Esophagus (tissue), 2 donors: ENCODE measurements at regions not wholly inside any gene's neighbourhood (a gene's known extent, or its start where the extent isn't known, plus 50 kb on each side); places are given as distances from the start of the nearest gene placed in this dataset.

Experiments used
- H3K27ac ChIP-seq, 2 donors: one replicate each; pipeline ENCODE4 v1.5.1; 2013; ENCODE audit warnings: low read depth in 2 of 2, mild to moderate bottlenecking in 2 of 2, inconsistent platforms in 1 of 2, low read length in 1 of 2, moderate library complexity in 1 of 2
- H3K27me3 ChIP-seq, 2 donors: one replicate each; pipeline ENCODE4 v1.6.1; 2013; ENCODE audit warnings: low read length in 2 of 2, control low read depth in 1 of 2, mild to moderate bottlenecking in 1 of 2; ENCODE audit not compliant: insufficient read depth in 2 of 2, control insufficient read depth in 1 of 2
- H3K36me3 ChIP-seq, 2 donors: one replicate each; pipeline ENCODE4 v1.6.1; 2013; ENCODE audit warnings: low read length in 1 of 2; ENCODE audit not compliant: control insufficient read depth in 2 of 2, insufficient read depth in 2 of 2
- H3K4me1 ChIP-seq, 2 donors: one replicate each; pipeline ENCODE4 v1.6.1; 2013; ENCODE audit warnings: low read length in 1 of 2; ENCODE audit not compliant: control insufficient read depth in 2 of 2, insufficient read depth in 2 of 2
- H3K4me3 ChIP-seq, 2 donors: one replicate each; pipeline ENCODE4 v1.5.1; 2013; ENCODE audit warnings: low read length in 2 of 2, mild to moderate bottlenecking in 2 of 2, low read depth in 1 of 2, moderate library complexity in 1 of 2
- H3K9me3 ChIP-seq, 2 donors: one replicate each; pipeline ENCODE4 v1.6.1; 2013; ENCODE audit warnings: mild to moderate bottlenecking in 2 of 2, low read depth in 1 of 2, low read length in 1 of 2, moderate library complexity in 1 of 2; ENCODE audit not compliant: control insufficient read depth in 2 of 2, insufficient read depth in 1 of 2
- WGBS, 2 donors: extraction: QIAGEN DNeasy Blood & Tissue Kit; methylation state at CpG; one replicate each; pipeline ENCODE4 v1.1.7; 2013; 5-methylcytosine and 5-hydroxymethylcytosine counted together
- donor health status: healthy with polysubstance abuse.
- donor health status: Bipolar disorder and iron deficiency.

DNA sequence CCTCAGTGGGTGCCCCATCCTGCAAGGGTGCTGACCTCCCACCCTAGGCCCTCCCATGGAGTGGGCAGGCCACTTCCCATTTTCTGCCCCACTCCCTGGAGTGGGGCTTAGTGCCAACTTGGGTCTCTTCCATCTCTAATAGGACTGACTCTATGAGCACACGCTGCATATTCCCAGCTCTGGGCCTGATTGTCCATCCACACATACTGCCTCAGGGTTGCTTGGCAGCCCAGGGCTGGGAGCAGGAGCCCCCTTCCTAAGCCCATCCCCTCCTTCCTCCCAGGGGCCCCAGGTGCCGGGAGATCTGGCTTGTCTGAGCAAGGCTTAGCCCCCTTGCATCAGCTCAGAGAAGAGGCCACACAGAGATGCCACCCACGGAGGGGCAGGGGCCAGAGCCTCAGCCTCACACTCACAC, 55.1 kb downstream of the PJA1 start:
- H3K9me3 ChIP-seq = no peaks in the 10 kb centered on the region
- no peaks in the 10 kb centered on the region for H3K36me3 ChIP-seq
- H3K4me3 ChIP-seq = no peak overlapping the region
- no peaks in the 10 kb centered on the region for H3K27me3 ChIP-seq
- WGBS, 2 donors = 38 to 53% methylated on average over 3 of the region's 3 CpGs
- H3K4me1 ChIP-seq = no peaks in the 10 kb centered on the region
- no peak overlapping the region for H3K27ac ChIP-seq

DNA sequence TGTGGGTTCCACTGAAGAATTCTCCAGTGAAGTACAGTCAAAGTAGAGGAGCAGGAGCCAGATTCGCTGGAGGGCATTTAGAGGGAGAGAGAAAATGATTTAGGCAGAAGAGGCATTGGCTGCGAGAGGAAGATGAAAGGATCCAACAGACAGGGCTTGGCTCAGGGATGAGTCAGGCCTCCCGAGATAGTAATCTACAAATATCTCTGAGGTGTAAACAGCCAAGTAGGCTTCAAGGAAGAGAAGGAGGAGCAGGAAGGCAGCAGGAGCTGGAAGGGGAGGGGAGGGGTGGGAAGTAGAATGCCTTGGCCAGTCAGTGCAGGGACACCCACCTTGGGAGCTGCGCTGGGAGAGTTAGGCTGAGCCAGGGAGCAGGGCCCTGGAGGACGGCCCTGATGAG, 55.5 kb downstream of the PJA1 start:
- no peaks in the 10 kb centered on the region for H3K27me3 ChIP-seq
- 32 to 46% methylated on average over 5 of the region's 5 CpGs for whole genome bisulfite sequencing, 2 donors
- H3K27ac ChIP-seq = no peak overlapping the region

DNA sequence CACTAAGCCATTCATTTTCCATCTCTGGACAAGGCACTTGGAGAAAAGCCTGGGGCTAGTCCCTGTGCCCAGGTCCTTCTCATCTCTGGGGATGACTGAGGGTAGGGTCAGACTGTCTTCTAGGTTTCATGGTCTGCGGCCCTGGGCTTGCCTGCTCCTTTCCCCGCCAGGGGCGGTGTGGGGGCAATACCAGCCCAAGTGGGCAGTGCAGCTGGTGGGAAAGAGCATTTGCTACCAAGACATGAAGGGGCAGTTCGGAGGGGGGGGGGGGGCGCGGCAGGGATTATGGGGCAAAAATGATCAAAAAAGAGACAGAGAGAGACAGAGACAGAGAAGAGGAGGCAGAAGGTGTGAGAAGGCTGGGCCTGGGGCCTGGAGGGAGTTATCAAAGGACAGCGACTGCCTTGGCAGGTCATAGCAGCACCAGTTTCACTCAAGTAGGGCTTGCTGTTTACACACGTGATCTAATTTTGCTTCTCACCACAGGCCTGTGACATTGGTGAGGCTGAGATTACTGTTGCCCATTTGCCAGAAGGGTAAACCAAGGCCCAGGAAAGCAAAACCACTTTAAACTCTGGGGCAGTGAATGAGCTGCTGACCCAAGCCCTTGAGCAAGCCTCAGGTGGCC, 56.1 kb downstream of the PJA1 start:
- H3K27ac ChIP-seq = no peak overlapping the region
- no peaks in the 10 kb centered on the region for H3K9me3 ChIP-seq
- H3K36me3 ChIP-seq = no peaks in the 10 kb centered on the region
- WGBS, 2 donors = 71 to 84% methylated on average over 6 of the region's 8 CpGs
- H3K4me1 ChIP-seq = no peaks in the 10 kb centered on the region
- no peak overlapping the region for H3K4me3 ChIP-seq
- no peaks in the 10 kb centered on the region for H3K27me3 ChIP-seq

More for the DNA sequence above, 55.5 kb downstream of the PJA1 start:
- H3K4me1 ChIP-seq = no peaks in the 10 kb centered on the region
- H3K4me3 ChIP-seq = no peak overlapping the region
- no peaks in the 10 kb centered on the region for H3K36me3 ChIP-seq
- no peaks in the 10 kb centered on the region for H3K9me3 ChIP-seq

DNA sequence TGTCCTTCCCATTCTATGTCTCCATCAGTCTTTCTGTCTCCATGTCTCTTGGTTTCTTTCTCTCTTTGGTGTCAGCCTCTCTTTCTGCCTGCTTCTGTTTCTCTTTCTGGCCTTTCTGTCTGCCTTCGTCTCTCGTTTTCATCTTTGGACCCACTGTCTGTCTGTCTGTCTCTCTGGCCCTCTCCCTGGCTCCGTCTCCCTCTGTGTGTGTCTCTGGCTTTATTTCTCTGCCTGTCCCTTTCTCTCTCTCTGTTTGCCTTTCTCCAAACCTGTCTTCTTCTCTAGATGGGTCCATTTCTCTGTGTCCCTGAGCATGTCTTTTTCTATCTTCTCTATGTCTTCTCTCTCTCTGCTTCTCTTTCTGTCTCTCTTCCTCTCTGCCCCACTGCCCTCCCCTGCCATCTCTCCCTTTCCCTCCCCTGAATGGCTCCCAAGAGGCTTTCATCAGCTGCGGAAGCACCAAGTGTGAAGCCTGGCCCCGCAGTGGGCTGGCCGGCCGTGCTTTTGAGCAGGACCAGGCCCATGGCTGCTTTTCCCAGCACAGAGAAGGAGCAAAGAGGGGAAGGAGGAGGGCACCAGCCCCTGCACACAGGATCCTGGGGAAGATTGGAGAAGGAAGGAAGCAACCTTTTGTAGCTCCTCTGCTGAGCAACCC, 57.4 kb downstream of the PJA1 start:
- H3K4me3 ChIP-seq = no peak overlapping the region
- WGBS, 2 donors = 65 to 69% methylated on average over 7 of the region's 7 CpGs
- no peaks in the 10 kb centered on the region for H3K4me1 ChIP-seq
- H3K36me3 ChIP-seq = no peaks in the 10 kb centered on the region
- no peak overlapping the region for H3K27ac ChIP-seq
- H3K27me3 ChIP-seq = no peaks in the 10 kb centered on the region
- H3K9me3 ChIP-seq = no peaks in the 10 kb centered on the region

DNA sequence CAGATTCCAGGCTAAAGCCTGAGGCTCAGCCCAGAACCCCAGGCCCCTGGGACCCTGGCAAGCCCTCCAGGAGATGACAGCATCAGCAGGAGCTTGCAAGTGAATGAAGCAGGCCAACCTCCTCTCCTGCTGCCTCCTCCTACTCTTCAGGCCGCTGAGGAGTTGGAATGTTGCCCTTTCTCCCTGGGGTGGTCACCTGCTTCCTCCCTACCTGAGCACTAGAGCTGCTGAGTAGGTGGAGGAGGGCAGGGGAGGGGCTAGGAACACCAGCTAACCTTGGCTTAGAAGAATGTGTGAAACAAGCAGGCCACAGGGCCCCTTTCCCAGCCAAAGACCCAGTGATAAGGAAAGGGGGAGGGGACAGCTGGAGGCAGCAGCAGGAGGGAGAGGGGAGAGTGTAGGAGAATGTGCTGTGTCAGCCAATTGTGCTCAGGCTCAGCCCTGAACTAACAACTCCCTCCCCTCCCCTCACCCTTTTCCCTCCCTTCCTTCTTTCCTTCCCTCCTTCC, 58.0 kb downstream of the PJA1 start:
- no peaks in the 10 kb centered on the region for H3K4me1 ChIP-seq
- H3K27me3 ChIP-seq = no peaks in the 10 kb centered on the region
- H3K36me3 ChIP-seq = no peaks in the 10 kb centered on the region
- 27 to 37% methylated on average over 1 of the region's 1 CpG for WGBS, 2 donors
- H3K9me3 ChIP-seq = no peaks in the 10 kb centered on the region
- H3K4me3 ChIP-seq = no peak overlapping the region
- H3K27ac ChIP-seq = no peak overlapping the region

DNA sequence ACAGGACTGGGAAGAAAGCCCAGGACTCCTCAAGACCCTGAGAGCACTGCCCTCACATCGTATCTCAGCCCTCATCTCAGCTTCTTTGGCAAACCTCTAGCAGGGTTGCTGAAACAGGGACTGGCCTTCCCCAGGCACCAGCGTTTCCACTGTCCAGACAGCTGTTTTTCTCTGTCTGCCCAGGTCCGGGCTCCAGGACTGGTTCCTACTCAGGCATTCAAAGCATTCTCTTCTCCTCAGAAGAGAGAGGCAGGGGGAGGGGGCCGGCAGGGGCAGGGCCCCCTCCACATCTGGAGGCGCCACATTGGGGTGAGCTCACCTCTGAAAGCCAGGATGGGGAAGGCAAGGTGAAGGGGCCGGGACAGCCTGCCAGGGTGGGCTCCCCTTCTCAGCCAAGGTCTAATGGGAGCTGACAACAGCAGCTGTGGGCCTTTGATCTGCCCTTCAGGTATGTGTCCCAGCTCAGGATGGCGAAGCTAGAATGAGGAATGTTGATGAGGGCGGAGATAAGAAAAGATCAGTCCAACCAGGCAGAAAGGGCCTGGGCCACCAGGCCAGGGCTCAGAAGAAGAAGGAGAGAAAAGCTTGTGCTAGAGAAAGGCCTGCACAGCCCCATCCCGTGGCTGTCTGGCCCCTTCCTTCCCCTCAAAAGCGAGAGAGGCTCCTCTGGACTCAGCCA, 60.4 kb downstream of the PJA1 start:
- H3K4me3 ChIP-seq = no peak overlapping the region
- H3K36me3 ChIP-seq = no peaks in the 10 kb centered on the region
- H3K4me1 ChIP-seq = no peaks in the 10 kb centered on the region
- H3K27me3 ChIP-seq = no peaks in the 10 kb centered on the region
- no peaks in the 10 kb centered on the region for H3K9me3 ChIP-seq
- WGBS, 2 donors = 72 to 86% methylated on average over 10 of the region's 10 CpGs
- no peak overlapping the region for H3K27ac ChIP-seq

DNA sequence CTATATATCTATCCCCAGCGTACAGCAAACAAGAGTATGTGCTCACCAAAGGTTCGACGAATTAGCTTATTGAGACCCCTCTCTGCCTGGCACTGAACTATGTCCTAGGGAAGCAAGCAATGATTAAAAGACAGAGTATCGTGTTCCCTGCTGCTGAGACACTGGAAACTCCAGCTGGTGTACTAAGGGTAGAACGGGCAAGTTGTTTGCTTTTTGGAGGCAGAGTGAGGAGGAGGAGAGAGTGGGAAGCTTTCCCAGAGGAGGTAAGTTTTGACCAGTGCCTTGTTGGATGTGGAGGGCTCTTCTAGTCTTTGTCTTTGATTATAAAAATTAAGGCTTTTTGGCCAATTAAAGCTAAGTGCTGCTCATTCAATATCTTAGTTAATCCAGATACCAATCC, 61.7 kb downstream of the PJA1 start:
- Histone ChIP-seq H3K4me3 (no peak overlapping the region), H3K27ac (no peak overlapping the region), H3K27me3 (no peaks in the 10 kb centered on the region), H3K4me1 (no peaks in the 10 kb centered on the region), H3K36me3 (no peaks in the 10 kb centered on the region), H3K9me3 (no peaks in the 10 kb centered on the region)
- WGBS, 2 donors = 75 to 93% methylated on average over 5 of the region's 5 CpGs

DNA sequence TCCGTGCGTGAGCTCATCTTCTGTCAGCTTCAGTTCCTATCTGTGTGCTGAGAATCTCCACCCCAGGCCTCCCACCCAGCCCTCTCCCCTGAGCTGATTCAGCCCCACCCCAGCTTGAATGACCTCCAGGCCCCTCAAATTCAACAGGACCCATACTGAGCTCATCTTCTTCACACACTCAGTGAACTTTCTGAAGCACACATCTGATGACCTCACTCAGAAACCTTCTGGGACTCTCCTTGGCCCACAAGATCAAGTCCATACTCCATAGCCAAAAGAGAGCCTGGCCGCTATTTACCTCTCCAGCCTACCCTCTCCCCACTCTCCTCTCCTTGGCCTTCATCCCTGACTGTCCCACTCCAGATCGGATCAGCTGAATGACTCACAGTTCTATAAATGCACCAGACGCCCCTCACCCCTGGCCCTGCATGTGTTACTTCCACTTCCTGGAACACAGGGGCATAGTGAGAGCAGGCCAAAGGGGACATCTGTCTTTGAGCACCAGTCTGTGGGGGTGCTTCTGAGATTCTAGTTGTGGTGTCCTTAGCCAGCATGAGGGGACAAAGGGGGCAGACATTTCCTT, 62.5 kb downstream of the PJA1 start:
- Histone ChIP-seq H3K27ac (no peak overlapping the region), H3K4me1 (no peaks in the 10 kb centered on the region), H3K9me3 (no peaks in the 10 kb centered on the region), H3K36me3 (no peaks in the 10 kb centered on the region), H3K4me3 (no peak overlapping the region), H3K27me3 (no peaks in the 10 kb centered on the region)
- WGBS, 2 donors = 76 to 79% methylated on average over 5 of the region's 5 CpGs

DNA sequence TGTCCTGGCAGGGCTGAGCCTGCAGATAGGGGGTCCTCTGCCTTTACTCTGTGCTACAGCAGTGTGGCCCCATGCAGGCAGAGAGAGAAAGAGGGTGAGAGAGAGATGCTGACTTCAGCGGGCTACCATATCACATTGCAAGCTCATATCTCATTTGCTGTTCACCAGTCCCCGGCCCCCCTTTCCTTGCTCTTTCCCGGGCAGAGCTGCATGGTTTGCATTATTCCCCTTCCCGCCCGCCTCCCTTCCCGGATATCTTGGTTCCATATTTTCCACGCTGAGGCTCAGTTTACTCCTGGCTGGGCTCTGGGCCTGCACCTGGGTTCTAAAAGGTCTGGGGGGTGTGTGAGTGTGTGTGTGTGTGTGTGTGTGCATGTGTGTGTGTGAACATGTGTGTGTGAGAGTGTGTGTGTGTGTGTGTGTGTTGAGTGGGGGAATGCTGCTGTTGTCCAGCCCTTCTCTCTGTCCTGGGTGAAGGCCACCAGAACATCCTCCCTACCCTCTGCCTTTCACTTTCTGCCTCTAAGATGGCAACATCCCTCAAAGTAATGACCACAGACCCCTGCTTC, 63.5 kb downstream of the PJA1 start:
- no peaks in the 10 kb centered on the region for H3K9me3 ChIP-seq
- H3K4me3 ChIP-seq = no peak overlapping the region
- H3K4me1 ChIP-seq = peaks cover 0 to 2% of the 10 kb centered on the region in 2 donors
- H3K27ac ChIP-seq = no peak overlapping the region
- H3K27me3 ChIP-seq = no peaks in the 10 kb centered on the region
- WGBS, 2 donors = 79 to 87% methylated on average over 7 of the region's 7 CpGs
- no peaks in the 10 kb centered on the region for H3K36me3 ChIP-seq
